CD8-positive, alpha-beta memory T cell (primary cell): ENCODE measurements at regions not wholly inside any gene's neighbourhood (a gene's known extent, or its start where the extent isn't known, plus 50 kb on each side); places are given as distances from the start of the nearest gene placed in this dataset.

Experiments used
- CTCF ChIA-PET: fragments of 350-600 bp; sonication (Branson Sonifier 250); formaldehyde crosslinking; loops from one replicate; lab custom pipeline; 2021; ENCODE audit warnings: antibody characterized with exemption; lab: Charles Lee
- POLR2A ChIA-PET: fragments of 350-600 bp; sonication (Branson Sonifier 250); formaldehyde crosslinking; loops from one replicate; lab custom pipeline; 2021; ENCODE audit warnings: antibody characterized with exemption; lab: Charles Lee
- DNase-seq, 5 donors: peaks; one replicate each; pipeline versions ENCODE4 v3.0.0 to v3.0.0-alpha.2; 2020 to 2022; ENCODE audit warnings: mixed read lengths in 1 of 5
- H3K27ac ChIP-seq: one replicate; pipeline ENCODE4 v1.7.0; 2013; ENCODE audit warnings: low read depth, mild to moderate bottlenecking, low read length, moderate library complexity
- H3K27me3 ChIP-seq: 2 replicates; pipeline ENCODE4 v1.7.0; 2013; ENCODE audit warnings: low read length, mild to moderate bottlenecking; ENCODE audit not compliant: insufficient read depth, poor library complexity, severe bottlenecking
- H3K36me3 ChIP-seq: 2 replicates; pipeline ENCODE4 v1.7.0; 2013; ENCODE audit warnings: mild to moderate bottlenecking, low read length, moderate library complexity; ENCODE audit not compliant: insufficient read depth
- H3K4me1 ChIP-seq: 2 replicates; pipeline ENCODE4 v1.7.0; 2013; ENCODE audit warnings: mild to moderate bottlenecking, low read length, moderate library complexity; ENCODE audit not compliant: insufficient read depth
- H3K4me3 ChIP-seq: 2 replicates; pipeline ENCODE4 v1.7.0; 2013; ENCODE audit warnings: mild to moderate bottlenecking, low read length
- H3K9me3 ChIP-seq: 2 replicates; pipeline ENCODE4 v1.7.0; 2013; ENCODE audit warnings: mild to moderate bottlenecking, low read length
- H3K27ac Mint-ChIP-seq, 8 donors: one replicate each; pipeline ENCODE4 v1.8.0; 2020 to 2021; ENCODE audit warnings: mixed read lengths in 8 of 8, mild to moderate bottlenecking in 6 of 8, inconsistent platforms in 3 of 8, moderate library complexity in 3 of 8
- H3K27me3 Mint-ChIP-seq, 2 donors: one replicate each; pipeline ENCODE4 v1.8.0; 2020 to 2021; ENCODE audit warnings: mixed read lengths in 2 of 2, mild to moderate bottlenecking in 1 of 2, moderate library complexity in 1 of 2
- H3K36me3 Mint-ChIP-seq, 3 donors: one replicate each; pipeline ENCODE4 v1.8.0; 2020 to 2021; ENCODE audit warnings: mixed read lengths in 3 of 3, inconsistent platforms in 1 of 3, mild to moderate bottlenecking in 1 of 3
- H3K4me1 Mint-ChIP-seq, 3 donors: one replicate each; pipeline ENCODE4 v1.8.0; 2020 to 2021; ENCODE audit warnings: mixed read lengths in 3 of 3, inconsistent platforms in 1 of 3, mild to moderate bottlenecking in 1 of 3
- H3K4me3 Mint-ChIP-seq, 7 donors: one replicate each; pipeline ENCODE4 v1.8.0; 2020 to 2021; ENCODE audit warnings: mixed read lengths in 7 of 7, mild to moderate bottlenecking in 6 of 7, moderate library complexity in 4 of 7, inconsistent platforms in 2 of 7
- H3K9me3 Mint-ChIP-seq, 5 donors: one replicate each; pipeline ENCODE4 v1.8.0; 2020 to 2022; ENCODE audit warnings: mixed read lengths in 5 of 5, mild to moderate bottlenecking in 3 of 5, moderate library complexity in 2 of 5, inconsistent platforms in 1 of 5

- Mint-ChIP-seq H3K36me3 (no peaks in the 10 kb centered on the region), H3K27ac (no peak overlapping the region), H3K4me3 (no peak overlapping the region), H3K4me1 (no peaks in the 10 kb centered on the region), H3K27me3 (peaks cover 0 to 9% of the 10 kb centered on the region in 2 donors), H3K9me3 (no peaks in the 10 kb centered on the region)
- H3K27me3 ChIP-seq: no peaks in the 10 kb centered on the region
- DNase-seq: no peak
- H3K4me3 ChIP-seq: no peak overlapping the region
- H3K36me3 ChIP-seq: no peaks in the 10 kb centered on the region
- no peak overlapping the region for H3K27ac ChIP-seq
- ChIA-PET CTCF (no interaction called here), POLR2A (no interaction called here)
- no peaks in the 10 kb centered on the region for H3K4me1 ChIP-seq
- H3K9me3 ChIP-seq: no peaks in the 10 kb centered on the region
Observed at GRCh38 chr11:115077740-115078139, 399.4 kb downstream of the NXPE2 start.

- no peaks in the 10 kb centered on the region for H3K9me3 Mint-ChIP-seq
- no peaks in the 10 kb centered on the region for H3K4me1 Mint-ChIP-seq
- DNase-seq: no peak
- no peak overlapping the region for H3K4me3 Mint-ChIP-seq
- H3K9me3 ChIP-seq: no peaks in the 10 kb centered on the region
- peaks cover 0 to 10% of the 10 kb centered on the region in 2 donors for H3K27me3 Mint-ChIP-seq
- no peaks in the 10 kb centered on the region for H3K27me3 ChIP-seq
- no peaks in the 10 kb centered on the region for H3K36me3 ChIP-seq
- H3K4me3 ChIP-seq: no peak overlapping the region
- POLR2A ChIA-PET: no interaction called here
- no peak overlapping the region for H3K27ac ChIP-seq
- CTCF ChIA-PET: no interaction called here
- no peaks in the 10 kb centered on the region for H3K36me3 Mint-ChIP-seq
- no peak overlapping the region for H3K27ac Mint-ChIP-seq
- H3K4me1 ChIP-seq: no peaks in the 10 kb centered on the region
Observed at GRCh38 chr11:115078461-115079438, 400.4 kb downstream of the NXPE2 start.

GRCh38 chr11:115080923-115081680, 402.8 kb downstream of the NXPE2 start:
- no peak overlapping the region for H3K4me3 ChIP-seq
- H3K27ac Mint-ChIP-seq: no peak overlapping the region
- no peaks in the 10 kb centered on the region for H3K27me3 ChIP-seq
- no peaks in the 10 kb centered on the region for H3K4me1 ChIP-seq
- DNase-seq: no peak
- no peaks in the 10 kb centered on the region for H3K9me3 Mint-ChIP-seq
- no peaks in the 10 kb centered on the region for H3K36me3 ChIP-seq
- H3K4me3 Mint-ChIP-seq: no peak overlapping the region
- H3K27ac ChIP-seq: no peak overlapping the region
- POLR2A ChIA-PET: no interaction called here
- peaks cover 7 to 8% of the 10 kb centered on the region in 2 donors for H3K27me3 Mint-ChIP-seq
- no peaks in the 10 kb centered on the region for H3K4me1 Mint-ChIP-seq
- H3K36me3 Mint-ChIP-seq: no peaks in the 10 kb centered on the region
- CTCF ChIA-PET: interaction anchor here (0.9 kb wide), 1 partner anchor 10 kb away, joined by 3 read pairs; no protein-coding TSS in a partner anchor
- no peaks in the 10 kb centered on the region for H3K9me3 ChIP-seq

GRCh38 chr11:115081972-115082371, 403.6 kb downstream of the NXPE2 start:
- POLR2A ChIA-PET: no interaction called here
- H3K27me3 ChIP-seq: no peaks in the 10 kb centered on the region

GRCh38 chr11:115083144-115083806, 404.9 kb downstream of the NXPE2 start:
- no peaks in the 10 kb centered on the region for H3K27me3 ChIP-seq
- H3K9me3 Mint-ChIP-seq: no peaks in the 10 kb centered on the region
- no peak overlapping the region for H3K27ac Mint-ChIP-seq
- no peak overlapping the region for H3K4me3 ChIP-seq
- H3K36me3 Mint-ChIP-seq: no peaks in the 10 kb centered on the region
- ChIA-PET CTCF (no interaction called here), POLR2A (no interaction called here)
- H3K4me1 ChIP-seq: no peaks in the 10 kb centered on the region
- H3K4me1 Mint-ChIP-seq: no peaks in the 10 kb centered on the region
- no peak overlapping the region for H3K27ac ChIP-seq
- H3K36me3 ChIP-seq: no peaks in the 10 kb centered on the region
- H3K4me3 Mint-ChIP-seq: no peak overlapping the region
- no peaks in the 10 kb centered on the region for H3K9me3 ChIP-seq
- peaks cover 5 to 7% of the 10 kb centered on the region in 2 donors for H3K27me3 Mint-ChIP-seq
- no peak for DNase-seq

More at GRCh38 chr11:115081972-115082371, 403.6 kb downstream of the NXPE2 start:
- no peak overlapping the region for H3K27ac ChIP-seq
- peaks cover 5 to 7% of the 10 kb centered on the region in 2 donors for H3K27me3 Mint-ChIP-seq
- H3K4me1 ChIP-seq: no peaks in the 10 kb centered on the region
- no peaks in the 10 kb centered on the region for H3K4me1 Mint-ChIP-seq
- H3K4me3 Mint-ChIP-seq: no peak overlapping the region
- no peak for DNase-seq
- no peaks in the 10 kb centered on the region for H3K9me3 ChIP-seq
- CTCF ChIA-PET: no interaction called here
- H3K27ac Mint-ChIP-seq: no peak overlapping the region
- H3K9me3 Mint-ChIP-seq: no peaks in the 10 kb centered on the region
- H3K4me3 ChIP-seq: no peak overlapping the region
- H3K36me3 Mint-ChIP-seq: no peaks in the 10 kb centered on the region
- no peaks in the 10 kb centered on the region for H3K36me3 ChIP-seq

GRCh38 chr11:115084231-115084630, 405.9 kb downstream of the NXPE2 start:
- DNase-seq: no peak
- H3K36me3 ChIP-seq: no peaks in the 10 kb centered on the region
- ChIA-PET POLR2A (no interaction called here), CTCF (no interaction called here)
- Mint-ChIP-seq H3K4me1 (no peaks in the 10 kb centered on the region), H3K27me3 (peaks cover 7 to 8% of the 10 kb centered on the region in 2 donors), H3K4me3 (no peak overlapping the region), H3K36me3 (no peaks in the 10 kb centered on the region), H3K27ac (no peak overlapping the region), H3K9me3 (no peaks in the 10 kb centered on the region)
- H3K4me3 ChIP-seq: no peak overlapping the region
- H3K9me3 ChIP-seq: no peaks in the 10 kb centered on the region
- H3K4me1 ChIP-seq: no peaks in the 10 kb centered on the region
- H3K27ac ChIP-seq: no peak overlapping the region
- H3K27me3 ChIP-seq: no peaks in the 10 kb centered on the region

- Histone ChIP-seq H3K36me3 (no peaks in the 10 kb centered on the region), H3K9me3 (no peaks in the 10 kb centered on the region), H3K4me3 (no peak overlapping the region), H3K27me3 (no peaks in the 10 kb centered on the region), H3K4me1 (no peaks in the 10 kb centered on the region), H3K27ac (no peak overlapping the region)
- no peaks in the 10 kb centered on the region for H3K36me3 Mint-ChIP-seq
- H3K9me3 Mint-ChIP-seq: no peaks in the 10 kb centered on the region
- H3K27ac Mint-ChIP-seq: no peak overlapping the region
- POLR2A ChIA-PET: no interaction called here
- DNase-seq: no peak
- H3K4me3 Mint-ChIP-seq: no peak overlapping the region
- CTCF ChIA-PET: no interaction called here
- H3K27me3 Mint-ChIP-seq: peaks cover 7 to 8% of the 10 kb centered on the region in 2 donors
- no peaks in the 10 kb centered on the region for H3K4me1 Mint-ChIP-seq
Observed at GRCh38 chr11:115085461-115086210, 407.3 kb downstream of the NXPE2 start.
